Prostate gland (tissue), 2 donors: ENCODE measurements at regions not wholly inside any gene's neighbourhood (a gene's known extent, or its start where the extent isn't known, plus 50 kb on each side); places are given as distances from the start of the nearest gene placed in this dataset.

Experiments used
- DNase-seq: peaks from one replicate; pipeline ENCODE4 v3.0.0-alpha.2; 2019; ENCODE audit warnings: low spot score
- H3K27ac ChIP-seq, 2 donors: fragments of 200-600 bp; sonication (generic); 2 replicates each; pipeline ENCODE4 v1.5.1; 2017 to 2019
- H3K27me3 ChIP-seq: fragments of 200-600 bp; sonication (generic); replicated peaks from 2 replicates; pipeline ENCODE4 v1.5.1; 2019; ENCODE audit not compliant: insufficient read depth
- H3K36me3 ChIP-seq, 2 donors: fragments of 200-600 bp; sonication (generic); 1 replicate in 1 of 2; 2 replicates in 1 of 2; pipeline versions ENCODE4 v1.5.1 to v1.8.1; 2017 to 2019
- H3K4me1 ChIP-seq: fragments of 200-600 bp; sonication (generic); replicated peaks from 2 replicates; pipeline ENCODE4 v1.5.1; 2019
- H3K4me3 ChIP-seq, 2 donors: fragments of 200-600 bp; sonication (generic); 2 replicates each; pipeline ENCODE4 v1.5.1; 2017 to 2019
- H3K9me3 ChIP-seq: fragments of 200-600 bp; sonication (generic); 2 replicates; pipeline ENCODE4 v1.5.1; 2017
- CTCF ChIP-seq, 4 experiments: fragments of 200-600 bp in 2 of 4; fragments of 450-650 bp in 2 of 4; sonication (generic) in 2 of 4; IDR thresholded peaks; 1 replicate in 3 of 4; 2 replicates in 1 of 4; pipeline ENCODE4 v1.5.1; 2016 to 2019; ENCODE audit warnings: antibody characterized with exemption in 4 of 4, mild to moderate bottlenecking in 2 of 4, moderate library complexity in 2 of 4
- POLR2A ChIP-seq: fragments of 450-650 bp; IDR thresholded peaks from one replicate; pipeline ENCODE4 v1.6.1; 2016; ENCODE audit warnings: antibody characterized with exemption, mild to moderate bottlenecking
- POLR2AphosphoS5 ChIP-seq: sonication (generic); formaldehyde crosslinking; IDR thresholded peaks from one replicate; pipeline ENCODE4 v1.6.1; 2017; ENCODE audit warnings: antibody characterized with exemption
- WGBS: methylation state at CpG from one replicate; pipeline ENCODE4 v1.1.5; 2018; 5-methylcytosine and 5-hydroxymethylcytosine counted together
- intact Hi-C: fragments of 100-400 bp; cut with DNase I; formaldehyde crosslinking; loops from one replicate; pipeline ENCODE4 v1.14.2; 2022

- Histone ChIP-seq H3K36me3 (no peaks in the 10 kb centered on the region), H3K4me3 (no peak overlapping the region), H3K9me3 (no peaks in the 10 kb centered on the region), H3K27me3 (no peaks in the 10 kb centered on the region), H3K4me1 (no peaks in the 10 kb centered on the region), H3K27ac (no peak overlapping the region)
- 73% methylated on average over 4 of the region's 4 CpGs for WGBS
- no peak for DNase-seq
- intact Hi-C loops: no loop called here
- no peak for TF ChIP-seq CTCF (IDR thresholded peaks at IDR 0.05)
- TF ChIP-seq POLR2AphosphoS5: no peak
- TF ChIP-seq POLR2A: no peak
Measured at GRCh38 chr2:67221266-67221665, 175.9 kb upstream of the ETAA1 start.

- no peak for DNase-seq
- no peaks in the 10 kb centered on the region for H3K27me3 ChIP-seq
- 35% methylated on average over 4 of the region's 4 CpGs for WGBS
- H3K4me1 ChIP-seq: no peaks in the 10 kb centered on the region
- no peak for TF ChIP-seq POLR2AphosphoS5
- no peak for TF ChIP-seq POLR2A
- no peak for TF ChIP-seq CTCF (IDR thresholded peaks at IDR 0.05)
- H3K27ac ChIP-seq: no peak overlapping the region
- intact Hi-C loops: no loop called here
- no peaks in the 10 kb centered on the region for H3K9me3 ChIP-seq
- no peaks in the 10 kb centered on the region for H3K36me3 ChIP-seq
- no peak overlapping the region for H3K4me3 ChIP-seq
Measured at GRCh38 chr2:67225287-67225973, 171.7 kb upstream of the ETAA1 start.

GRCh38 chr2:67229706-67230105, 167.4 kb upstream of the ETAA1 start:
- Histone ChIP-seq H3K9me3 (no peaks in the 10 kb centered on the region), H3K27ac (no peak overlapping the region), H3K4me1 (no peaks in the 10 kb centered on the region), H3K4me3 (no peak overlapping the region), H3K27me3 (no peaks in the 10 kb centered on the region), H3K36me3 (no peaks in the 10 kb centered on the region)
- intact Hi-C loops: loop anchor here (10.0 kb wide), 1 partner anchor 795 kb away; the partner anchor contains the start of gene MEIS1
- DNase-seq: no peak
- no peak for TF ChIP-seq POLR2A
- TF ChIP-seq CTCF (IDR thresholded peaks at IDR 0.05): no peak
- no peak for TF ChIP-seq POLR2AphosphoS5

GRCh38 chr2:67232936-67233335, 164.2 kb upstream of the ETAA1 start:
- Histone ChIP-seq H3K27ac (no peak overlapping the region), H3K27me3 (no peaks in the 10 kb centered on the region), H3K36me3 (no peaks in the 10 kb centered on the region), H3K4me3 (no peak overlapping the region), H3K4me1 (no peaks in the 10 kb centered on the region), H3K9me3 (no peaks in the 10 kb centered on the region)
- no peak for TF ChIP-seq POLR2A
- TF ChIP-seq CTCF (IDR thresholded peaks at IDR 0.05): no peak
- no peak for TF ChIP-seq POLR2AphosphoS5
- 87% methylated on average over 1 of the region's 1 CpG for WGBS
- no peak for DNase-seq
- intact Hi-C loops: loop anchor here (10.0 kb wide), 1 partner anchor 798 kb away; the partner anchor contains the start of gene MEIS1

GRCh38 chr2:67234440-67234839, 162.7 kb upstream of the ETAA1 start:
- Histone ChIP-seq H3K4me1 (no peaks in the 10 kb centered on the region), H3K27me3 (no peaks in the 10 kb centered on the region), H3K4me3 (no peak overlapping the region), H3K36me3 (no peaks in the 10 kb centered on the region), H3K27ac (no peak overlapping the region), H3K9me3 (no peaks in the 10 kb centered on the region)
- 90% methylated on average over 3 of the region's 3 CpGs for WGBS
- TF ChIP-seq POLR2A: no peak
- peak in 1 of 4 experiments; percentile 23 for TF ChIP-seq CTCF (IDR thresholded peaks at IDR 0.05)
- intact Hi-C loops: loop anchor here (10.0 kb wide), 1 partner anchor 800 kb away; the partner anchor contains the start of gene MEIS1
- DNase-seq: no peak
